GM12891 (cell line): ENCODE measurements at regions not wholly inside any gene's neighbourhood (a gene's known extent, or its start where the extent isn't known, plus 50 kb on each side); places are given as distances from the start of the nearest gene placed in this dataset.

ENCODE experiments used
- POLR2A ChIP-seq: IDR thresholded peaks from 2 replicates; pipeline ENCODE4 v1.6.1; 2011; ENCODE audit warnings: low read depth, low read length, control low read depth
- POLR2AphosphoS5 ChIP-seq: IDR thresholded peaks from 2 replicates; pipeline ENCODE4 v1.6.1; 2011; ENCODE audit warnings: low read depth, low read length, control low read depth
- POU2F2 ChIP-seq: IDR thresholded peaks from 2 replicates; pipeline ENCODE4 v1.6.1; 2011; ENCODE audit warnings: low read depth, mild to moderate bottlenecking, control low read depth, low read length, moderate library complexity
- SPI1 ChIP-seq: IDR thresholded peaks from 2 replicates; pipeline ENCODE4 v1.6.1; 2011; ENCODE audit warnings: low read depth, low read length, control low read depth

DNA sequence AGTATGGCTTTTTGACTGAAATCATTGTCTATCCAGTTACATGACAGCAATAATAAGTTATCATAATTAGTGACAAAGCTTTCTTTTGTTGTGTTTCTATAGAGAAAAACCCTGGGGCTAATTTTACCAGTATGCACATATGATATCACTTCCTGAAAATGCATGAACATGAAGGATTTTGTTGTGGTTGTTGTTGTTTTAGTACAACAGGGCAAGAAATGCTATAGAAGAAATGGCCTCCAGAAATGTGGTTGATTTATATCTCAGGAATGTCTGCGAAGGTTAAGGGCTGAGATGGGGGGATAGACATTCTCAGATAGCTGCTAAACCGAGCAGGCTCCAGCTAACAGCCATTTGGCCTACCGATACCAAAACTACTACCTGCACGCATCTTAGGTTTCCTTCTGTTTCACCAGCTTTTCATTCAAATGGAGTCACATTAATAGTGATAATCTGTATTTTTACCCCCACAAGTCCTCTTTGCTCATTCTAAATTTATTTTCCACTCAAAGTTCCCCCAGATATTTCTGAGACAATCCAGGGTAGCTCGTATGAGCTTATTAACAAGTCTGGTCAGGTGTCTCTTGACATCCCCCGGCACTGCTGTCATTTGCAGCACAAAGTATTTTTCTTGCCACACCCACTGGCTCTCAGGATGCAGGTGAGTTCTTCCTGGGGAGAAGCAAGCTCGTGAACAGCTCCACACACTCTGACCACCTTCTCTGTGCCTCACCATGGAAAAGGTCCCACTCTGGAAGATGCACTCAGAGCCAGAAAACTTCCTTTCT is 232.4 kb upstream of the GAS1 start:
- TF ChIP-seq POLR2A, result no peak
- TF ChIP-seq POLR2AphosphoS5, result no peak
- no peak for TF ChIP-seq SPI1
- TF ChIP-seq POU2F2, result no peak
